ENCODE measurements at regions not wholly inside any gene's neighbourhood (a gene's known extent, or its start where the extent isn't known, plus 50 kb on each side); places are given as distances from the start of the nearest gene placed in this dataset.

DNA sequence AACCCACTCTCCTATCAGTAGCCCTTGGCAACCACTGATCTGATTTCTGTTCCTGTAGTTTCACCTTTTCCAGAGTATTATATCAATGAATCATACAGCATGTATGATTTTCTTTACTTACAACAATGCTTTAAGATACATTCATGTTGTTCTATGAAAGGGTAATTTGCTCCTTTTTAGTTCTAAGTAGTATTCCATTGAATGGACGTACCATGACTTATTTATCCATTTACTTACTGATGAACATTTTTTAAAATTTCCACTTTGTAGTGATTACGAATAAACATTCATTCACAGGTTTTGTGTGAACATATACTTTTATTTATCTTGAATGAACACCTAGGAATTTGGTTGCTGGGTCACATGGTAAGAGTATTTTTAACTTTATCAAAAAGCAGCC, 620.8 kb downstream of the HTR1A start:
- DNase-seq (ENCODE audit: low spot score) = no peak

DNA sequence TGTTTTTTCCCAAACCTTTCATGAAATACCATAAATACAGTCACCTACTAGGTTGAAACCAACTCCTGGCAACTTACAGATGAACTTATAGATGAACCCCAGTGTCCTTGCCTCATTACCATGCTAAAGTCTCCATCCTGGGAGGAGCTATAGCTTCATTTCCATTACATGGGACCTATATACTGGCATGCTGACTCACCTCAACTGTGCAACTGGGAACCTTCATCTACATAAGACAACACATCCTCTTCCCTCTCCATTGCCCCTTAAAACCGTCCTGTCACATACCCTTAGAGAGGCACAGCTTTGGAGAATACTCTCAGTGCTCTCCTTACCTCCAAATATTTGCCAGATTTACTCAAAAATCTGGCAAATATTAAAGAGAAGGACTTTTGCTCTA, 638.3 kb downstream of the HTR1A start:
- DNase-seq (ENCODE audit: low spot score) = no peak

DNA sequence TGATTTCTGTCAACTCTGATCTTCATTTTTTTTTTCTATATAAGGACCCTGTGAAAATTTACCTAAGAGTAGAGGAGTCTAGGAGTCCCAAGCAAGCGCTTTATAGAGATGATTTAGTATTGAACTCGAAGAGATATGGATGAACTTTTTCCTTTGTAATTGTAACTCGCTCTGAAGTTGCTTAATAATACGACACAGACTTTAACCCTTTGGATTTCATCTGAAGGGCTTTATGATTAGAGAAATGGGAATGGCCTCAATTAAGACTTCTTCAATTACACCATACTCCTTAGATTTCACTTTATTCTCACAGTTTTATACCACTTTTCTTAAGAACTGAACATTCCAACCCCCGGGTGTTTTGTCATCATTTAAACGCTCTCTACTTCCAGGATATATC, 647.7 kb downstream of the HTR1A start:
- DNase-seq (ENCODE audit: low spot score) = no peak

DNA sequence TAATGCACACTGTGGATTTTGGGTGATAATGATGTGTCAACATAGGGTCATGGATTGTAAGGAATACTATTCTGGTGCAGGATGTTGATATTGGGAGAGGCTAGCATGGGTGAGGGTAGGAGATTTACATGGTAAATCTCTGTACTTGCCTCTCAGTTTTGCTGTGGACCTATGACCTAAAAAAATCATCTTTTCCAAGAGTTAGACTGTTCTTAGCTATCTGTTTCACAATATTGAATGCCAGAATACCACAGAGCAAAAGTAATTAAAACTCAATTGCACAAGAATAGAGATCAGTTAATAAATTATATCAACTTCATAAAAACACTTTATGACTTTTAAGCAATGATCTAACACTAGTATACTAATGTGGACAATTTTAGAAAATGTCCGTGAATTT, 651.6 kb downstream of the HTR1A start:
- no peak for DNase-seq (ENCODE audit: low spot score)

DNA sequence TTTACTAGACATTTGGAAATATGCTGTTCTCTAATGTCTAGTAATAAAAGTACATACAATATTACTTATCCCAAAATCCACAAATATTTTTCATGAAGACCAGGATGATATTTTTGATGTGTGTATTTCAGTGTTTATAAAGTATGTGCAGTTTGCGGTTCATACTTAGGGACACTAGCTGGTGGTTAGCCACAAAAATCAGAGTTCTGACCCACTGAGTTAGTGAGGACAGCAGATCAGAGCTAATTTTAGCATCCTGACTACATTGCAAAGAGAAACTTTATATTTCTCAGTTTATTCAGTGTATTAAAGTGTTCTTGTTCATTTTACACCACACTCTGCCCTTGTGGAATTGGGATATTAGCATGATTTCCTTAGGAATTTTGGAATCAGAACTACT, 655.3 kb downstream of the HTR1A start:
- DNase-seq (ENCODE audit: low spot score) = no peak

DNA sequence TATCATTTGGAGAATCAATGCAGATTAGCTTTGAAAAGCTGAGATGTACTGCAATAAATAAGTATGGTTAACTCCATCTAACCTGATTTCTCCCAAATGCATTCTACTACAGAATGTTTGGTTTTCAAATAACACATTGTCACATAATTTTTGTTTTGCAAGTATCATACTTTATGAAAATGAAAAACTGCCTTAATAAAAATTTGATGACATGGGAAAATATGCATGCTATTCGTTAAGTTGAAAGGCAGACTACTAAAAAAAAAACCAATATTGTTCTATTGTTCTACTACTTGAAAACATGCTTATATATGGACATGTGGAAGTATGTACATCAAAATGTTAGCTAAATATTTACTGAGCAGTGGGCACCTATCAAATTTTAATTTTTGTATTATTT, 668.9 kb downstream of the HTR1A start:
- DNase-seq (ENCODE audit: low spot score) = no peak

DNA sequence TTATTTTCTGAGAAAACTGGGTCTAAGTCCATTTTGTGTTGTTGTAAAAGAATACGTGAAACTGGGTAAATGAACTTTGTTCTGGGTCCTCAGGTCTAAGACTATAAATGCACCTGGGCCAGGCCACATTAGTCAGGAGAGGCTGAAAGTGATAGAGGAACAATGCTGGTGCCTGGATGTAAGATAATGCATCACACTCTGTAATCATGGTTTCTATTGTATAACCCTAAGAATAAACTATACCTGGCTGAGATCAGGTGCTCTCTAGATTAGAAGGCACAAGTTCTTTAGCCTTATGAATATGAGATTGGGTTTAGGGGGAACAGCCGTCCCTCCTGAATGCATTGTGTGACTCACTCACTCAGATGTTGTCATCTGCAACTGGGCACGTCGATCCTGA, 675.5 kb downstream of the HTR1A start:
- DNase-seq (ENCODE audit: low spot score) = no peak

DNA sequence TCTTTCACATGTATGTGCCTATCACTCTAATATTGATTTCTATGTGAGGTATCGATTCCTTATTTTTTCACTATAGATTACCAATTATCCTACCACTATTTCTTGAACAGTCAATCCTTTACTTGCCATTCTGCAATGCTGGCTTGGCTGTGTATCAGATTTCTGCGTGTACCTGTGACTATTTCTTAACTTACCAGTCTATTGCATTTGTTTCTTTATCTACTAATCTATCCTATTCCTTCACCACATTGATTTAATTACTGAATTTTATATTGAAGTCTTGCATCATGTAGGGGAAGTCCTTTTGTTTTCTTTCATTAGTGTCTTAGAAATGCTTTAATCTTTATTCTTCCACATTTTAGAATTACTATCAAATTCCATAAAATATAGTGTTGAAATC, 684.8 kb downstream of the LRRC70 start:
- DNase-seq (ENCODE audit: low spot score) = no peak

DNA sequence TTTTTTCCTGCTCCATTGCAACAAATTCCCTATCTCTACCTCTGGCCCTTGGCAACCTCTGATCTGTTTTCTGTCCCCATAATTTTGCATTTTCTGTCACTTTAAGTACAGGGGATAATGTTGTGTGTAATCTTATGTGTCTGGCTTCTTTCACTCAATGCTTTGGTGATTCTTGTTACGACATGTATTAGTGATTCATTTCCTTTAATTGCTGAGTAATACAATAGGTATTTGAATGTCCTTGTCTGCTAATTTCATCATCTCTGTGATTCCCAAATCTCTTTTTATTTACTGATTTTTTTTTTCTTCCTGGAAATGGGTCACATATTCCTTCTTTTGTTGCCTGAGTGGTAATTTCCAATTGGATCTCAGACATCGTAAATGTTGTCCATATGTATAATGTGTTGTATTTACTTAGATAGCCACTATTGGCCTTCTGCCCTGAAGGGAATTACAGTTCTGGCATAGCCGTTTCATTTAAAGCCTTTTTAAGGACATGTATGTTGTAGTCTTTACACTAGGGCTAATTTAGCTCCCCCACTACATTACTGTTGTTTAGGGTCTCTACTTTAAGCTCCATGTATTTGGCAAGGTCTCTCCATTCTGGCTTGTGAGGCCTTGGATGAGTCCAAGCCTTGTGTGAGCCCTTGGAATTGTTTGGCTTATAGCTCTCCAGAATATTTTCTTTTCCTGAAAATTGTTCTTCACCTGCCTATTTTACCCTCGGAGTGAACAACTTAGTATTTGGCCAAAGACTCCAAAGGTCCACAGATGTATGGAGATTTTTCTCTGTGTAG, 683.8 kb downstream of the LRRC70 start:
- no peak for DNase-seq (ENCODE audit: low spot score)

DNA sequence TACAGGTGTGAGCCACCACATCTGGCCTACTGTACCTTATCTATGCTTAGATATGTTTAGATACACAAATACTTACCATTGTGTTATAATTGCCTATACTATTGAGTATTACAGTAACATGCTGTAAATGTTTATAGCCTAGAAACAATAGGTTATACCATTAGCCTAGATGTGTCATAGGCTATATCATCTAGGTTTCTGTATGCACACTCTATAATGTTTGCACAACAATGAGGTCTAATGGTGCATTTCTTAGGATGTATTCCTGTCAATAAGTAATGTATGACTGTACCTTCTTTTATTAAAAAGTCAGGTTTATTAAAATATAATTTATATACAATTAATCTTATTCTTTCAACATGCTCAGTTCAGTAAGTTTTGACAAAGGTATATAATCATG, 683.1 kb downstream of the LRRC70 start:
- no peak for DNase-seq (ENCODE audit: low spot score)

DNA sequence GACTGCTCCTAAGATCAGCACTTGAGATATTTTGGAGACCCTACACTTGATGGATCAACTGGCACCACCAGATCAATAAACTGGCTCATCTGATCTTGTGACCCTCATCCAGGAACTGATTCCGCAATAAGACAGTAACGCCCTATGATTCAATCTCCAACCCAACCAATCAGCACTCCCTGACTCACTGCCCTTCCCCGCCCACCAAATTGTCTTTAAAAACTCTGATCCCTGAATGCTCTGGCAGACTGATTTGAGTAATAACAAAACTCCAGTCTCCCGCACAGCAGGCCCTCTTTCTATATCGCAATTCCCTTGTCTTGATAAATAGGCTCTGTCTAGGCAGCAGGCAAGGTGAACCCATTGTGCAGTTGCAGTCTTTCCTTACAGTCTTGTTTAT, 677.0 kb downstream of the LRRC70 start:
- DNase-seq (ENCODE audit: low spot score) = no peak

DNA sequence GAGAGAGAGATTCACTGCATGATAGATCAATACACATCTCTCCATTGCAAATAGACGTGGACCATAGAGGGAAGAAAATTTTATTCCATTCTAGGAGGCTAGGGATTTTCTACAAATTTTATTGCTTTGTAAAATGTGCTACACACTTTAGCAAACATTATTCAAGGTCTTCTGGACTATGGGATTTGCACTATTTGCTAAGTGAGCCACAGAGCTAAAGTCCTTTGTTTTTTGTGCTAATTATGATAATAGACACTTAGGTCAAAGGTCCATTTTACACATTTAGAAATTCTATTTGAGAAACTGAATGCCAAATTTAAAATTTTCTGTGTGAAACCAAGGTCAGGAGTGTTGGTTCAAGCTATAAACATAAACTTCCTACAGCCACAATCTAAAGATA, 672.3 kb downstream of the LRRC70 start:
- DNase-seq (ENCODE audit: low spot score) = no peak

DNA sequence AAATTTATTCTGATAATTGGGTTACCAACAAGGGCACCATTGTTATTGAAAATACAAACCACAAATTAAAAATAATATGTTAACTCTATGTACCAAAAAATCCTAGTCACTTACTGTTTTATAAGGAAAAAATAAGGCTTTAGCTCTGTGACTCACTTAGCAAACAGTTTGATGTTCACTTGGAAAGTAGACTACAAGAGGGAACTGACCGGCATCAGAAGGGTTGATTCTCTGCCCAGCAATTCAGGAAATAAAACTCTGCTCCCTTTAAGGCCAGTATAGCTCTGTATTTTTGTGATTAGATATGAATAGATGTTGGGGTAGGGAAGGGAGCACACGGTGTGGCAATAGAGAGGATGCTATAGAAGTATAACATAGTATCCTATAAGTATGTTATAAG, 671.3 kb downstream of the LRRC70 start:
- no peak for DNase-seq (ENCODE audit: low spot score)

DNA sequence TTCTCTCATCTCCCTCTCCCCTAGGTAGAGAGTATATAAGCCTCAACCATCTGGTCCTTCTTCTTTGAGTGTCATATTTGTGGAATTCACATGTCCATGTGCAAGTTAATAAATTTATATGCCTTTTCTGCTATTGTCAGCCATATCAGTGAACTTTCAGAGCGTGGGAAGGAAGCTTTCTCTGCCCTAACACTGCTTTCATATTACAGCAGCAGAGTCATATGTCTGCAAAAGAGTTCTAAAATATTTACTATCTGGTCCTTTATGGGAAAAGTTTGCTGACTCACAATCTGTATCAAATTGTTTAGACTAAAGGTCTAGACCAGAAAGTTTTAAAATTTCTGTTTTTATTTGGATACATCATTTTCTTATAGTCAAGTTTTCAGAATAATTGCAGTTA, 669.0 kb downstream of the LRRC70 start:
- no peak for DNase-seq (ENCODE audit: low spot score)

DNA sequence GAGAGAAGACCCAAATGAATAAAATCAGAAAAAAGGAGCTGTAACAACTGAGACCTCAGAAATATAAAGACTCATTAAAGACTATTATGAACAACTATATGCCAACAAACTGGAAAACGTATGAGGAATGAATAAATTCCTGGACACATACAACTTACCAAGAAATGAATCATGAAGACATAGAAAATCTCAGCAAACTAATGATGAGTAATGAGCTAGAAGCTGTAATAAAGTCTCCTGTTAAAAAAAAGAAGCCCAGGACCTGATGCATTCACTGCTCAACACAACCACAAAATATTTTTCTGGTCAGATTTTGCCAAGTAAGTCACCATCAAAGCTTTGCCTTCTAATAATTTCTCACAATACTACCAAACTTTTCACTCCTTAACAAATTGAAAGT, 666.7 kb downstream of the LRRC70 start:
- DNase-seq (ENCODE audit: low spot score) = no peak

DNA sequence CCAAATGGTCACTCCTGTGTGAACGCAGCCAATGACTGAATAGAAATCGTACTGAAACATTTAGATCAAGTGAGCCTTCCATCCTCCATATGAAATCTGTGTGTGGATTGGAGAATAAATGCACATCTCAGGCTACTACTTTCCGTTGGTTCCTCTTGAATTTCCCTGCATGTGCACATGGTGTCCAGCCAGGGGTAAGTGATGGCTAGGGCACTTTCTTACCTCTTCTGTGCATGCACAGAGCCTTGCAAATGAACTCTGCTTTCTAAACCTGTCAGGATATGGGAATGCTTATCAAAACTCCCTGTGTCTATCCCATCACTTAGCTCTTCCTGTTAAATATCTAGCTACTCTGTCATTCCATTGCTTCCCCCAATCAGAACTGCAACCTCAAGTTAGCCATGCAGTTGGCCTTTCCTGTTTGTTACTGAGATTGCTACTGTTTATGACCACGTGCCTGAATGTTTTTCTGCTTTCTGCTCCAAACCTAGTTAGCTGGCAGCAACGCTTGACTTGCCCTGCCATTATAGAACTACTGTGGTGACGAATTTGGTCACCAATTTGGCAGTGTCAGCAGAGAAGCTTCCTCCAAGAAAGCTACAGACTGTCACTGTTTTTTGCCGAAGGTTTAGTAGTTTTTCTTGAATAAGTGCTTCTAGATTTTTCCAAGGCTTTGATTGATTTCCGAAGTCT, 661.6 kb downstream of the LRRC70 start:
- no peak for DNase-seq (ENCODE audit: low spot score)

DNA sequence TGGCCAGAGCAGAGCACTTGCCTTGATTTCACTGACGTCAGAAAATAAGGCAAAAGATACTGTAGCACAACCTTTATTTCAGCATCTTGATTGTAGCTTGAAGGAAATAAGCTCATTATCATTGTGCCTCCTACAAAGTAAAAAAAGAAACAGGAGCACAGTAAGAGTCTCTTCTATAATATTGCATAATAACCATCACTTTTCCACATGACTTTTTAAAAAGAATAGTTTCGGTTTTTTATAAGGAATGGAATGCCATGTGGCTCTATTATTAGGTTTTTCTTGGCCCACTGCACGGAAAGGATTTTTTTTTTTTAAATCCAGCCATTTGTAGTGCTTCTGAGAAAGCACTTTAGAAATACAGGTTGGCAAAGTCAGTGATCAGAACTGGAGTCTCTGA, 655.3 kb downstream of the LRRC70 start:
- no peak for DNase-seq (ENCODE audit: low spot score)

DNA sequence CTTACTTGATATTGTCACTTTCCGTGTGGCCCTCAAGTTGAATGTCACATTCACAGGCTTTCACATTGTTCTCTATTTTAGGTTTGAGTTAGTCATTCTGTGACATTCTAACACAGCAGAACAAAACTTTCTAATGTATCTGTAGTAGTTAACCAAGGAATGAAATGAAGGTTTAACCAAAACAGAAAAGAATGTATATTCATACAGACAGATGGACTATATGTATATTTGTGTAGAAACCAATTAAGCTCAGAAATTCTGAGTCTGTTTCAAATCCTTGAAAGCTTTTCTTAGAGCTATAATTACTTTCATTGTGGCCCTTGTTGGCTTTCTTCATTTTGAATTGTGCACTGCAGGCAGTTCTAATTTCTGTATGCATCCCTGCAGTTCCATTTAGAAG, 654.7 kb downstream of the LRRC70 start:
- no peak for DNase-seq (ENCODE audit: low spot score)

DNA sequence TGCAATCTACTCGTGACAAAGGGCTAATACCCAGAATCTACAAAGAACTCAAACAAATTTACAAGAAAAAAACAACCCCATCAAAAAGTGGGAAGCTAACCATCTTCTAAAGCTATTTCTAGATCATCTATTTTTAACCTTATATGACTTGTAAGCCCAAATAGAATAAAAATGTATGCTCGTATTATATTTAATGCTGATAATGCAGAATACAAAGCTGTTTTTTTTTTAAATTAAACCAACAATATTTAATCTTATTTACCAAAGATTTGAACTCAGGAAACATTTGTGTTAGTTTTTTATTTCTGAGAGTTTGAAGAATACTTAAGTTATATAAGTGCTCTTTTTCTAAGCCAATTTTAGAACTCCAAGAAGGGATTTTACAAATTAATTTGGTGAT, 652.1 kb downstream of the LRRC70 start:
- DNase-seq (ENCODE audit: low spot score) = no peak

DNA sequence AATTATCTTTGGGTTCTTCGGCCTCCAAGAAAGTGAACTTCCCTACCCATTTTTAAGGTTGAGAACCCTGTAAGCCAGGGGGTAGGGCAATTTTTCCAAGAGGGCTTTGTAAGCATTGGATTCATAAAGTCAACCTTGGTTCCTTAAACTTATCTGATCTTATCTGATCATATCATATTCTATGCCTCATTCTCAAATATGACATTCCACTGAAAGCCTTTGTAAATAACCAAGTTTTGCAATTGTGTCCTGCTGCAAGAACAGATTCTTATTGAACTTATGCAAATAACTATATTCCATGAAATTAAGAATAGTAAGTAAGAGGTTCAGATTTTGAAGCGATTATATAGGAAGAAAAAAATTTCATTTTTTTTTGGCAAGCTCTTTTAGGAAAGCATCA, 649.5 kb downstream of the LRRC70 start:
- no peak for DNase-seq (ENCODE audit: low spot score)

DNA sequence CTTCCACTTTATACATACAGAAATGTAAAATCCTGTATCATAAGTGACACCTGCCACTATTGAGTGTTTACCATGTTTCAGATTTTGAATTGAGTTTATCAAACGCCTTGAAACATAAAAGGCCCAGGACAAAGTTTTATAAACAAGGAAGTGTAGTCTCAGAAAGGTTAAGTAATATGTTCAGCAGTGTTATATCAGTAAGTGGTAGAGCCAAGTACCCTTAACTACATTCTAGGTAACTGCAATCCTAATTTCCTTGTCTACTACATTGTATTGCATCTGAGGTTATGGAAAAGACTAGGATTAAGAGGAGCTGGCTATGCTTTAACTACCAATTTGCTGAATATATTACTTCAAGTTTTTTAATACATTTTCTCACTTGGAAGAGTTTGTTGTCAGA, 641.6 kb downstream of the LRRC70 start:
- DNase-seq (ENCODE audit: low spot score) = no peak

DNA sequence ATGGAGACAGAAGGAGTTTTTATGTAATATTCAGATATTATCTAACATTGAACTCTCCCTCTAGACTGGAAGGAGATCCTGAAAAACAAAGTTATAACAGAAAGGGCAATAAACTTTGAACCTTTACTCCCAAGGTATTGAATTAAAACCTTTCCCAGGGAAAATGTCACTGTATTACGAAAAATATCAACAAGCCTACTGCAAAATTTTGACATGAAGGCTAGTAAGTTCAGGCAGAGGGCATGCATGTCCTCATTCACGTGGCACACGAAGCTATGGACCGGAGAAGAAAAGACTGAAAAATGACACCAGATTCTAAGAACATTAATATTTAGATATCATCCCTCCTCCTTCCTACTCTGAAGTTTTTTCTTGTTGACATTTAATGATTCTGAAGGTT, 638.8 kb downstream of the LRRC70 start:
- DNase-seq (ENCODE audit: low spot score) = no peak

DNA sequence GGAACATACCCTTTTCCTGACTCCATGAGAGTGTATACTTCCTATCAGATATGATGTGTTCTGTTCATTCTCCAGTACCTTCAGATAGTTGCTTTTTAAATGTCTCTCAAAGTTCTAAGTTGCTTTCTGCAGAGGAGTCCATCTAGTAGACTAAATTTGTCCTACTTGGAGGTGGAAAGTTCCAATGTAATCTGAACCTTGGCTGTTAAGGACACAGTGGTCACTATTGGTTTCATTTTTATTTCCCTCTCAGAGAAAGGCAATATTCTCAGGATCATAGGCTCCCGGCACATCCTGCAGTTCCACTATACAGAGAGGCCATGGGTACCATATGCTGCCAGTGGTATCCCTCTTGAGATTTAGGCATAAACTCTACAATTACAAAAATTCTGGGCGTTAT, 634.6 kb downstream of the LRRC70 start:
- DNase-seq (ENCODE audit: low spot score) = no peak
